ENCODE measurements at regions not wholly inside any gene's neighbourhood (a gene's known extent, or its start where the extent isn't known, plus 50 kb on each side); places are given as distances from the start of the nearest gene placed in this dataset.

DNA sequence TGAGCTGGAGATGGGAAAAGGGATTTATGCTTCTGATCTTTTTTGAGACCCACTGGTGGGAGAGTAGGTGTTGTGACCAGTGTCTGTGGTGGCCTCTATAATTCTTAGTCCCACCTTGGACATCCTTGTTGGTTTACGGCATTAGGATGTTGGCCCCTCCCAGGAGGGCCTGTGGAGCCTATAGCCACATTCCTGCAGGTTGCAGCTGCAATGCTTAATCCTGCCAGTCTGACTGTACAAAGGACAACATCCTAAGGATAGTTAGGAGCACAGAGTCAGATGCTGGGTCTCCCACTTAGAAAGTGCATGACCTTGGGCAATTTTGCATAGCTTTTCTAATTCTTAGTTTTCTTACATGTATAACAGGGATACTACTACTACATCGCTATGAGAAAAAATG, 150.9 kb upstream of the SLC38A2 start:
- H3K27me3 ChIP-seq (ENCODE audit: control insufficient read depth, insufficient read depth, low read length, poor library complexity, severe bottlenecking) = no peaks in the 10 kb centered on the region
- H3K4me1 ChIP-seq (ENCODE audit: control insufficient read depth, insufficient read depth, low read length) = no peaks in the 10 kb centered on the region
- H3K4me3 Mint-ChIP-seq = no peak overlapping the region
- H3K4me1 Mint-ChIP-seq = peaks cover 4% of the 10 kb centered on the region
- H3K9ac ChIP-seq (ENCODE audit: extremely low read depth, low read length, poor library complexity, severe bottlenecking) = no peak overlapping the region
- no peak overlapping the region for H3K27ac Mint-ChIP-seq
- 95 to 100% methylated on average over 1 to 2 of the region's 2 CpGs for WGBS, 2 experiments (ENCODE audit: insufficient coverage in 1 of 2, insufficient read length in 1 of 2)
- no peaks in the 10 kb centered on the region for H3K27me3 Mint-ChIP-seq (ENCODE audit: insufficient read depth)
- H3K9me3 ChIP-seq (ENCODE audit: control insufficient read depth, low read length) = no peaks in the 10 kb centered on the region
- H3K36me3 Mint-ChIP-seq (ENCODE audit: low read depth) = no peaks in the 10 kb centered on the region
- no peak overlapping the region for H3K4me3 ChIP-seq (ENCODE audit: low read length)
- TF ChIP-seq, protein P1, sequence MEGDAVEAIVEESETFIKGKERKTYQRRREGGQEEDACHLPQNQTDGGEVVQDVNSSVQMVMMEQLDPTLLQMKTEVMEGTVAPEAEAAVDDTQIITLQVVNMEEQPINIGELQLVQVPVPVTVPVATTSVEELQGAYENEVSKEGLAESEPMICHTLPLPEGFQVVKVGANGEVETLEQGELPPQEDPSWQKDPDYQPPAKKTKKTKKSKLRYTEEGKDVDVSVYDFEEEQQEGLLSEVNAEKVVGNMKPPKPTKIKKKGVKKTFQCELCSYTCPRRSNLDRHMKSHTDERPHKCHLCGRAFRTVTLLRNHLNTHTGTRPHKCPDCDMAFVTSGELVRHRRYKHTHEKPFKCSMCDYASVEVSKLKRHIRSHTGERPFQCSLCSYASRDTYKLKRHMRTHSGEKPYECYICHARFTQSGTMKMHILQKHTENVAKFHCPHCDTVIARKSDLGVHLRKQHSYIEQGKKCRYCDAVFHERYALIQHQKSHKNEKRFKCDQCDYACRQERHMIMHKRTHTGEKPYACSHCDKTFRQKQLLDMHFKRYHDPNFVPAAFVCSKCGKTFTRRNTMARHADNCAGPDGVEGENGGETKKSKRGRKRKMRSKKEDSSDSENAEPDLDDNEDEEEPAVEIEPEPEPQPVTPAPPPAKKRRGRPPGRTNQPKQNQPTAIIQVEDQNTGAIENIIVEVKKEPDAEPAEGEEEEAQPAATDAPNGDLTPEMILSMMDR (conservative IDR thresholded peaks at IDR 0.05) = no peak
- H3K9me3 Mint-ChIP-seq = peaks cover 2% of the 10 kb centered on the region
- H3K36me3 ChIP-seq (ENCODE audit: control insufficient read depth, insufficient read depth, low read length) = no peaks in the 10 kb centered on the region
- no peak overlapping the region for H3K27ac ChIP-seq (ENCODE audit: low read depth, low read length)
- DNase-seq = no peak

DNA sequence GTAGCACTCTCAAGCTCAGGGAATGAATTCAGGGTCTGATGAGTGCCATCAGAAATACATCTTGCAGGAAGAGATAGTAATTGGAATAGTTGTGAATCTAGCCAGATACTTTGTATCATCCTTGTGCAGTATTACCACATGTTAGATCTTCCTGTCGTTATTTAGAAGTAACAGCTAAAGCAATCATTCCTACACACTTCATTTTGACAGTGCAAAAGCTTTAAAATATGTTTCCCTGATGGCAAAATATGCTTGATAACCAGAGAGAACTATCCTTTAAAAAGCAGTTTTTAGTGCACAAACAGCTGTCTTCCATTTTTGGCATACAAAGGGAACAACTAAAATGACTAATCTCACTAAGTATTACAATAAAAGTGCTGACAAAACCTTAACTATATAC, 149.5 kb upstream of the SLC38A2 start:
- Mint-ChIP-seq H3K4me1 (peaks cover 4% of the 10 kb centered on the region), H3K9me3 (no peaks in the 10 kb centered on the region), H3K4me3 (no peak overlapping the region), H3K27ac (no peak overlapping the region), H3K36me3 (ENCODE audit: low read depth) (no peaks in the 10 kb centered on the region), H3K27me3 (ENCODE audit: insufficient read depth) (no peaks in the 10 kb centered on the region)
- no peak for DNase-seq
- H3K4me1 ChIP-seq (ENCODE audit: control insufficient read depth, insufficient read depth, low read length) = peaks cover 3% of the 10 kb centered on the region
- H3K9ac ChIP-seq (ENCODE audit: extremely low read depth, low read length, poor library complexity, severe bottlenecking) = no peak overlapping the region
- TF ChIP-seq, protein P1 (conservative IDR thresholded peaks at IDR 0.05) = no peak
- H3K27ac ChIP-seq (ENCODE audit: low read depth, low read length) = no peak overlapping the region
- H3K27me3 ChIP-seq (ENCODE audit: control insufficient read depth, insufficient read depth, low read length, poor library complexity, severe bottlenecking) = no peaks in the 10 kb centered on the region
- 96% methylated on average over 1 of the region's 1 CpG; no CpG with 5 or more reads in 1 of the 2 experiments for WGBS, 2 experiments (ENCODE audit: insufficient coverage in 1 of 2, insufficient read length in 1 of 2)
- H3K4me3 ChIP-seq (ENCODE audit: low read length) = no peak overlapping the region
- H3K36me3 ChIP-seq (ENCODE audit: control insufficient read depth, insufficient read depth, low read length) = no peaks in the 10 kb centered on the region
- no peaks in the 10 kb centered on the region for H3K9me3 ChIP-seq (ENCODE audit: control insufficient read depth, low read length)

DNA sequence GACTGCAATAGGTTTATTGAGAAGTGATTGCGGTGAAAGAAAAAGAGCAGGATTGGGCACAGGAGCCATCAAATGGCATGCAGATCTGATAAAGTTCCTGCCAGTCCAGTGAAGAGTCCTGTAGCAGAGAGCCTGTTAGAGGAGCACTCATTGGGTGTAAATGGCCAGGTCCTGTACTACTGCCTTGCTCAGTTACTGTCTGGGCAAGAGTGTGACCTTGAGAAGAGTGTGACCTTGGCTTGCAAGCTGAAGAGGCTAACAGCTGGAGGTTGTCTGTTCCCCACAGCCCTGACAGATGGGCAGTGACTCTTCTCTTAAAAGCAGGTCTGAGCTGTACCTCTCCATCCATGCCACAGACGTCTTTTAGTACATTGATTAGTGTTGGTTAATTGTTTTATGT, 148.6 kb upstream of the SLC38A2 start:
- Histone ChIP-seq H3K36me3 (ENCODE audit: control insufficient read depth, insufficient read depth, low read length) (no peaks in the 10 kb centered on the region), H3K9me3 (ENCODE audit: control insufficient read depth, low read length) (no peaks in the 10 kb centered on the region), H3K9ac (ENCODE audit: extremely low read depth, low read length, poor library complexity, severe bottlenecking) (no peak overlapping the region), H3K4me3 (ENCODE audit: low read length) (no peak overlapping the region), H3K4me1 (ENCODE audit: control insufficient read depth, insufficient read depth, low read length) (peaks cover 3% of the 10 kb centered on the region), H3K27ac (ENCODE audit: low read depth, low read length) (no peak overlapping the region), H3K27me3 (ENCODE audit: control insufficient read depth, insufficient read depth, low read length, poor library complexity, severe bottlenecking) (no peaks in the 10 kb centered on the region)
- 90 to 100% methylated on average over 1 of the region's 2 CpGs for WGBS, 2 experiments (ENCODE audit: insufficient coverage in 1 of 2, insufficient read length in 1 of 2)
- Mint-ChIP-seq H3K27ac (no peak overlapping the region), H3K36me3 (ENCODE audit: low read depth) (no peaks in the 10 kb centered on the region), H3K4me3 (no peak overlapping the region), H3K9me3 (no peaks in the 10 kb centered on the region), H3K4me1 (peaks cover 4% of the 10 kb centered on the region), H3K27me3 (ENCODE audit: insufficient read depth) (no peaks in the 10 kb centered on the region)
- no peak for DNase-seq
- TF ChIP-seq, protein P1 (conservative IDR thresholded peaks at IDR 0.05) = no peak
